ENCODE measurements at regions not wholly inside any gene's neighbourhood (a gene's known extent, or its start where the extent isn't known, plus 50 kb on each side); places are given as distances from the start of the nearest gene placed in this dataset.
A peak's percentile ranks its signal among the peaks of the same experiment; 100 is the strongest.

DNA sequence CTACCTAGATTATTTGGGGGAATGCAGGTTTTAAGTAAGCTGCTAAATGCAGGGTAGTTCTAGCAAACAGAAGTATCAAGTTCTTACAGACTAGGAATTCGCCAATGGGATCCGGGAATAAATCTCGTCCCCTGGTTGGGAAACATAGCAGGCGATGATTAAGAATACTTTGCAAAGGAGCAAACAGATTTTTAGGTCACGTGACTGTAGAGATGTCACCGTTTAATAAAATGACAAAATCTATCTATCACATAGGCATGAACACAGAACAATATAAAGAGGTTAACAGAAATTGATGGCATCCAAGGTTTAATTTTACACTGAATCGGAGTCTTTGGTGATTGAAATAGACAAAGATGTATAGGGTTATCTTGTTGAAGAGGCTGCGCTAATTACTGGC is 664.1 kb downstream of the BCL11A start:
- Histone ChIP-seq H3K4me1 (no peaks in the 10 kb centered on the region), H3K4me3 (no peak overlapping the region), H3K27me3 (no peaks in the 10 kb centered on the region), H3K9ac (ENCODE audit: low read depth in 2 of 2, low read length in 2 of 2) (no peak overlapping the region), H3K36me3 (no peaks in the 10 kb centered on the region), H3K9me3 (no peaks in the 10 kb centered on the region), H3K27ac (no peak overlapping the region)
- intact Hi-C loops (cut with DNase I): no loop called here
- TF ChIP-seq, protein P1, sequence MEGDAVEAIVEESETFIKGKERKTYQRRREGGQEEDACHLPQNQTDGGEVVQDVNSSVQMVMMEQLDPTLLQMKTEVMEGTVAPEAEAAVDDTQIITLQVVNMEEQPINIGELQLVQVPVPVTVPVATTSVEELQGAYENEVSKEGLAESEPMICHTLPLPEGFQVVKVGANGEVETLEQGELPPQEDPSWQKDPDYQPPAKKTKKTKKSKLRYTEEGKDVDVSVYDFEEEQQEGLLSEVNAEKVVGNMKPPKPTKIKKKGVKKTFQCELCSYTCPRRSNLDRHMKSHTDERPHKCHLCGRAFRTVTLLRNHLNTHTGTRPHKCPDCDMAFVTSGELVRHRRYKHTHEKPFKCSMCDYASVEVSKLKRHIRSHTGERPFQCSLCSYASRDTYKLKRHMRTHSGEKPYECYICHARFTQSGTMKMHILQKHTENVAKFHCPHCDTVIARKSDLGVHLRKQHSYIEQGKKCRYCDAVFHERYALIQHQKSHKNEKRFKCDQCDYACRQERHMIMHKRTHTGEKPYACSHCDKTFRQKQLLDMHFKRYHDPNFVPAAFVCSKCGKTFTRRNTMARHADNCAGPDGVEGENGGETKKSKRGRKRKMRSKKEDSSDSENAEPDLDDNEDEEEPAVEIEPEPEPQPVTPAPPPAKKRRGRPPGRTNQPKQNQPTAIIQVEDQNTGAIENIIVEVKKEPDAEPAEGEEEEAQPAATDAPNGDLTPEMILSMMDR (IDR thresholded peaks at IDR 0.05): no peak
- DNase-seq: no peak

DNA sequence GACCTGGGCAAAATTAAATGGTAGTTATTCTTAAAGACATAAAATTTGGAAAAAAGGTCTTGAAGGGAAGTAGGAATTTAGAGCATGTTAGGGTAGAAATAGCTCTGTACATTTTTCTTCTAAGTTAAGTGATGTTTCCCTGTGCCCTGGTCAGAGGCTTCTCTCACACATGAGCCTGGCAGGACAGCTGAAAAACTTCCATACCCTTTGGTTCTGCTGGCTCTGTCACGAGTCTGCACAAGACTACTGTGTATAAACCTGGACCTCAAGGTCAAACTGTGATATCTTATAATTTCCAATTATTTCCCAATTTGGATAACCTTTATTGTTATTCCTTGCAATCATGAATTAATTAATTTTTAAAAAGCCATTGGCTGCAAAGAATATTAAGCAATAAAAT is 664.7 kb downstream of the BCL11A start:
- DNase-seq: no peak
- H3K27ac ChIP-seq: no peak overlapping the region
- H3K4me1 ChIP-seq: no peaks in the 10 kb centered on the region
- H3K9ac ChIP-seq (ENCODE audit: low read depth in 2 of 2, low read length in 2 of 2): no peak overlapping the region
- no peaks in the 10 kb centered on the region for H3K27me3 ChIP-seq
- intact Hi-C loops (cut with DNase I): no loop called here
- TF ChIP-seq, protein P1 (IDR thresholded peaks at IDR 0.05): no peak
- H3K4me3 ChIP-seq: no peak overlapping the region
- H3K9me3 ChIP-seq: no peaks in the 10 kb centered on the region
- no peaks in the 10 kb centered on the region for H3K36me3 ChIP-seq

DNA sequence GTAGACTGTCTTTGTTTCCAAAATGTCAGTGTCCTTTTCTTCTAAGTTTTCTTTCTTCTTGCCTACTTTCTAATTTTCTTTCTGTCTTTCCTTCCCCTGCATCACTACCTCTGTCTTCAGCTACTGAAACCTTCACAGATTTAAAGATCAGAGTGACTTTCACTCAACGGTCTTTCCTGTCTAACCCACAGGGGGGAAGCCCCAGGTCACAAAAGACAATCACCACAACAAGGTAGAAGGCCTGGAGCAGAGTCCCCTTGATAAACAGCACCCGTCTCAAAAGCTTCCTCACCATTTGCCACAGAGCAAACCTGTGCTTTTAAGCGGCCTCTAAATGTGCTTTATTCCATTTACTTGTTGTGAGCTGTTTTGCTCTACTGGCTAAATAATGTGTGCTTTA is 665.4 kb downstream of the BCL11A start:
- no peak for DNase-seq
- no peak overlapping the region for H3K9ac ChIP-seq (ENCODE audit: low read depth in 2 of 2, low read length in 2 of 2)
- TF ChIP-seq, protein P1 (IDR thresholded peaks at IDR 0.05): no peak
- no peaks in the 10 kb centered on the region for H3K4me1 ChIP-seq
- no peaks in the 10 kb centered on the region for H3K9me3 ChIP-seq
- intact Hi-C loops (cut with DNase I): no loop called here
- H3K4me3 ChIP-seq: no peak overlapping the region
- no peaks in the 10 kb centered on the region for H3K36me3 ChIP-seq
- no peaks in the 10 kb centered on the region for H3K27me3 ChIP-seq
- H3K27ac ChIP-seq: no peak overlapping the region

DNA sequence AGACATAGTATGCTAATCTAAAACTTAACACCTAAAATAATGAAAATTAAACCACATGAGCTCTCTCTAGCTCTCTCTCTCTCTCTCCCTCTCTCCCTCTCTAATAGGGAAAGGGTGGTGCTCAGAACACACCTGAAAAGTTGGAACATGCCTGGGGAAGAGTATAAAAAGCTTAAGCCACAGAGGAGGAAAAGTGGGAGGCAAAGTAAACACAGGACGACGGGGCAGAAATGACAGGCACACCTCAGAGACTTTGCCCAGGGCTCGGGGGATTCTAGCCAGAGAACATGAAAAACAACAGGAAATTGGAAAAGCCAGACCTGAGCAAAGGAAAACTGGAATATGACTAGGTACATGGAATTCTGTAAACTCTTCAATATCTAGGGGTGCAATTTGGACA is 666.1 kb downstream of the BCL11A start:
- TF ChIP-seq, protein P1 (IDR thresholded peaks at IDR 0.05): no peak
- no peak overlapping the region for H3K27ac ChIP-seq
- no peaks in the 10 kb centered on the region for H3K36me3 ChIP-seq
- no peak overlapping the region for H3K9ac ChIP-seq (ENCODE audit: low read depth in 2 of 2, low read length in 2 of 2)
- no peak overlapping the region for H3K4me3 ChIP-seq
- peak; percentile 44 for DNase-seq
- intact Hi-C loops (cut with DNase I): no loop called here
- H3K27me3 ChIP-seq: no peaks in the 10 kb centered on the region
- H3K9me3 ChIP-seq: no peaks in the 10 kb centered on the region
- no peaks in the 10 kb centered on the region for H3K4me1 ChIP-seq

DNA sequence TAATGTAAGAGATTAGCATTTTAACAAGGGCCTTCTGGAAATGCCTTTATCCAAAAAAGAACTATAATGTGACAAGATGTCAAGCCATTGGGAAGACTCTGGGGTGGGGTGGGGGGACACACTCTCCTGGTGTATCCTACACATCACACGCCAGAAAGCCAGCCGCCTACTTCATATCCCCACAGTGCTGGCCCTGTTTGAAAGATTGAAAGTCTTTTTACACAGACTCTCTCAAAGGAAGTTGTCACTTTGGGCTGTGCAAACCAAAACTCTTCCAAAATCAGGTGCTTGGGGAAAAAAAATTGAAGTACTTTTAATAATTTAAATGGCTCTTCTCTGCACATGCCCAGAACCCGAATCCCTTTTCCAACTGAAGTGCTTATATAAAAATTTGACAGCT is 666.7 kb downstream of the BCL11A start:
- DNase-seq: no peak
- no peaks in the 10 kb centered on the region for H3K27me3 ChIP-seq
- H3K9me3 ChIP-seq: no peaks in the 10 kb centered on the region
- no peaks in the 10 kb centered on the region for H3K36me3 ChIP-seq
- no peak overlapping the region for H3K27ac ChIP-seq
- intact Hi-C loops (cut with DNase I): no loop called here
- no peaks in the 10 kb centered on the region for H3K4me1 ChIP-seq
- TF ChIP-seq, protein P1 (IDR thresholded peaks at IDR 0.05): no peak
- H3K4me3 ChIP-seq: no peak overlapping the region
- H3K9ac ChIP-seq (ENCODE audit: low read depth in 2 of 2, low read length in 2 of 2): no peak overlapping the region

DNA sequence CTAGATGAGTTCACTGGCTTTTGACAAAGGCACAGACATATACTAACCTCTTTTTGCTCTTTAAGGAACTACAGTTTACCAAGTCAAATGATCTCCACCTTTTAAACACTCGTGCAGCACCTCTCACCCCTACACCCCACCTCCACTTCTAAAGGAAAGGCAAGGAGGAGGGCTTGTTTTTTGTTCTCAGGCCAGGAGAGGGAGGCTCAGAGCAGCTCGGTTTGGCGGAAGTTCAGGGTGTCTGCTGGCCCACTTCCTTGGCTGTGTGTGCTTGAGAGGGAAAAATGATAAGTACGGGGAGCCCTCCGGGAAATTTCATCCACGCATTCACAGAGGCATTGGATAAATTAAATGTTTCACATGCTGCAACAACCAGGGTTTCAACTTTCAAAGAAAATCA is 667.9 kb downstream of the BCL11A start:
- Histone ChIP-seq H3K27me3 (no peaks in the 10 kb centered on the region), H3K4me3 (no peak overlapping the region), H3K9me3 (no peaks in the 10 kb centered on the region), H3K4me1 (no peaks in the 10 kb centered on the region), H3K9ac (ENCODE audit: low read depth in 2 of 2, low read length in 2 of 2) (no peak overlapping the region), H3K27ac (no peak overlapping the region), H3K36me3 (no peaks in the 10 kb centered on the region)
- TF ChIP-seq, protein P1 (IDR thresholded peaks at IDR 0.05): no peak
- DNase-seq: no peak
- intact Hi-C loops (cut with DNase I): no loop called here
